GM23338 (cell line): ENCODE measurements at regions not wholly inside any gene's neighbourhood (a gene's known extent, or its start where the extent isn't known, plus 50 kb on each side); places are given as distances from the start of the nearest gene placed in this dataset.

Experiments
- ATAC-seq: fragments of 200-7000 bp; cut with Tn5 transposase; 3 replicates; pipeline ENCODE4 v1.9.1; 2020
- DNase-seq: peaks from one replicate; pipeline ENCODE4 v3.0.0-alpha.2; 2015; ENCODE audit warnings: low spot score
- H2AFZ ChIP-seq: fragments of 200-600 bp; sonication (generic); 2 replicates; pipeline ENCODE4 v1.8.0; 2016; ENCODE audit warnings: antibody characterized with exemption, mild to moderate bottlenecking, moderate library complexity
- H3F3A ChIP-seq: fragments of 200-600 bp; sonication (generic); replicated peaks from 2 replicates; pipeline ENCODE4 v1.8.0; 2017; ENCODE audit warnings: antibody characterized with exemption, mixed run types, low read depth
- H3K27ac ChIP-seq: fragments of 200-600 bp; sonication (generic); 2 replicates; pipeline ENCODE4 v1.6.1; 2016; ENCODE audit warnings: low read depth
- H3K27me3 ChIP-seq: fragments of 200-600 bp; sonication (generic); 2 replicates; pipeline ENCODE4 v1.8.0; 2016; ENCODE audit warnings: mild to moderate bottlenecking, mixed run types, moderate library complexity; ENCODE audit not compliant: insufficient read depth
- H3K36me3 ChIP-seq: fragments of 200-600 bp; sonication (generic); 2 replicates; pipeline ENCODE4 v1.8.0; 2016; ENCODE audit warnings: mild to moderate bottlenecking; ENCODE audit not compliant: insufficient read depth
- H3K4me1 ChIP-seq: fragments of 200-600 bp; sonication (generic); 2 replicates; pipeline ENCODE4 v1.8.0; 2016; ENCODE audit warnings: mild to moderate bottlenecking, moderate library complexity; ENCODE audit not compliant: insufficient read depth
- H3K4me2 ChIP-seq: fragments of 200-600 bp; sonication (generic); 2 replicates; pipeline ENCODE4 v1.7.1; 2017; ENCODE audit warnings: mixed run types
- H3K4me3 ChIP-seq: fragments of 200-600 bp; sonication (generic); 2 replicates; pipeline ENCODE4 v1.6.1; 2016; ENCODE audit warnings: mixed run types
- H3K79me2 ChIP-seq: fragments of 200-600 bp; sonication (generic); replicated peaks from 2 replicates; pipeline ENCODE4 v1.8.0; 2017; ENCODE audit warnings: mild to moderate bottlenecking; ENCODE audit not compliant: insufficient read depth
- H3K9me2 ChIP-seq: fragments of 200-600 bp; sonication (generic); 2 replicates; pipeline ENCODE4 v1.8.0; 2017; ENCODE audit not compliant: insufficient read depth
- H4K20me1 ChIP-seq: fragments of 200-600 bp; sonication (generic); replicated peaks from 2 replicates; pipeline ENCODE4 v1.8.0; 2017; ENCODE audit warnings: mild to moderate bottlenecking; ENCODE audit not compliant: insufficient read depth
- H3K27ac Mint-ChIP-seq: 2 replicates; pipeline ENCODE4 v1.8.0; 2020; ENCODE audit warnings: inconsistent platforms, mild to moderate bottlenecking, moderate library complexity, mixed read lengths
- H3K27me3 Mint-ChIP-seq: 3 replicates; pipeline ENCODE4 v1.8.0; 2022; ENCODE audit warnings: low read depth, mild to moderate bottlenecking, moderate library complexity, mixed read lengths, inconsistent platforms; ENCODE audit not compliant: insufficient read depth, poor library complexity
- H3K36me3 Mint-ChIP-seq: 3 replicates; pipeline ENCODE4 v1.8.0; 2021; ENCODE audit warnings: low read depth, mild to moderate bottlenecking, inconsistent platforms, moderate library complexity, mixed read lengths
- H3K4me1 Mint-ChIP-seq: 3 replicates; pipeline ENCODE4 v1.8.0; 2020; ENCODE audit warnings: mild to moderate bottlenecking, inconsistent platforms, mixed read lengths
- H3K4me3 Mint-ChIP-seq: 3 replicates; pipeline ENCODE4 v1.8.0; 2021; ENCODE audit warnings: moderate library complexity, mild to moderate bottlenecking, inconsistent platforms, mixed read lengths
- H3K9me3 Mint-ChIP-seq: 3 replicates; pipeline ENCODE4 v1.8.0; 2020; ENCODE audit warnings: moderate library complexity, mild to moderate bottlenecking, inconsistent platforms, mixed read lengths
- CREB1 ChIP-seq: fragments of 250-450 bp; sonication (Bioruptor Pico); IDR thresholded peaks from 2 replicates; pipeline ENCODE4 v1.5.0; 2020; ENCODE audit warnings: low read depth, mild to moderate bottlenecking, moderate library complexity
- EZH2 ChIP-seq: fragments of 200-600 bp; sonication (generic); IDR thresholded peaks from one replicate; pipeline ENCODE4 v1.8.0; 2017; ENCODE audit warnings: antibody characterized with exemption, mild to moderate bottlenecking, low read depth; ENCODE audit not compliant: unreplicated experiment
- EZH2phosphoT487 ChIP-seq: fragments of 200-600 bp; sonication (generic); IDR thresholded peaks from one replicate; pipeline ENCODE4 v1.8.1; 2018; ENCODE audit warnings: antibody characterized with exemption; ENCODE audit not compliant: unreplicated experiment
- JUNB ChIP-seq: IDR thresholded peaks from one replicate; pipeline ENCODE4 v1.6.1; 2016; ENCODE audit warnings: antibody characterized with exemption; ENCODE audit not compliant: unreplicated experiment
- NANOG ChIP-seq: IDR thresholded peaks from 2 replicates; pipeline ENCODE4 v1.6.1; 2016; ENCODE audit warnings: antibody characterized with exemption, borderline replicate concordance
- POLR2AphosphoS5 ChIP-seq: IDR thresholded peaks from 2 replicates; pipeline ENCODE4 v1.6.1; 2016; ENCODE audit warnings: antibody characterized with exemption, low read depth
- STAT1 ChIP-seq: IDR thresholded peaks from one replicate; pipeline ENCODE4 v1.6.1; 2016; ENCODE audit warnings: antibody characterized with exemption; ENCODE audit not compliant: unreplicated experiment
- ZNF114 ChIP-seq: fragments of 250-450 bp; sonication (Bioruptor Pico); IDR thresholded peaks from 2 replicates; pipeline ENCODE4 v1.5.0; 2020; ENCODE audit warnings: mild to moderate bottlenecking, moderate library complexity
- ZNF331 ChIP-seq: fragments of 250-450 bp; sonication (Bioruptor Pico); IDR thresholded peaks from 2 replicates; pipeline ENCODE4 v1.5.0; 2020; ENCODE audit warnings: low read depth, mild to moderate bottlenecking, moderate library complexity
- TF ChIP-seq, protein P1 (sequence below): fragments of 250-450 bp; sonication (Bioruptor Pico); IDR thresholded peaks from 2 replicates; pipeline ENCODE4 v1.5.0; 2020; ENCODE audit warnings: mild to moderate bottlenecking, moderate library complexity
- TF ChIP-seq, protein P2 (sequence below): IDR thresholded peaks from 2 replicates; pipeline ENCODE4 v1.6.1; 2016; ENCODE audit warnings: antibody characterized with exemption

DNA sequence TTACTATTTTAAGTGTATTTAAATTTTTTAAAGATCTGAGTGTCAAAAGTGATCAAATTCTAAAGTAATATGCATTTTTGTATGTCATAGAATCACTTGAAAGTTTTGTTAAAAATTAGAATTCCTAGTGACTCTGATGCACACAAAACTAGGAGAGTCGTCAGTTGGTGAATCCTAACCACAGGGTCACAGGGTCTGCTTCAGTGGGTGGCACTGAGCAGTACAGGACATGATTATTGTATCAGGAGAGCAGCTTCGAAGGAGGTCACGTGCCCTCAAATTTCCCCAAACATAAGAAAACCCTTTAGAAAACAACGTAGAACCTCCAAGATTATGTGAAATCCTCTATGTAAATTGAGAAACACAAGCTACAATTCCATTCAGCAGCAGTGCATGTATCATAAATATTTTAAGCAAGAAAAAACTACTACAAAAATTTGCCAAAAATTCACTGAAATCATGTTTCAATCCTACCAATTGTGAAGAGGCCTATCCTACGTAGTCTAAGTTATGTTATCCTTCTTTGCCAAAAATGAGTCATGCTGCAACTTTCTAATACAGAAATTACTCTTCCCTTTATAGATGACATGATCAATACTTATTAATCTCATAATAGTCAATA lies 323.6 kb downstream of the AASDHPPT start:
- no peak overlapping the region for H3K4me3 Mint-ChIP-seq
- H3K27ac Mint-ChIP-seq = no peak overlapping the region
- Histone ChIP-seq H3K27ac (no peak overlapping the region), H3K4me1 (no peaks in the 10 kb centered on the region), H4K20me1 (no peaks in the 10 kb centered on the region), H3K27me3 (no peaks in the 10 kb centered on the region), H2AFZ (no peak overlapping the region), H3F3A (no peaks in the 10 kb centered on the region), H3K36me3 (peaks cover 3% of the 10 kb centered on the region; the same call in 1 of the 2 replicates), H3K79me2 (no peaks in the 10 kb centered on the region), H3K9me2 (0 out of 2 replicates have a peak, but pooled peaks cover 4% of the 10 kb centered on the region), H3K4me3 (no peak overlapping the region), H3K4me2 (no peak overlapping the region)
- TF ChIP-seq JUNB = no peak
- TF ChIP-seq ZNF114 (CRISPR knock-in tag) = no peak
- no peak for TF ChIP-seq NANOG
- no peak for TF ChIP-seq STAT1
- no peak for TF ChIP-seq EZH2
- no peak for TF ChIP-seq POLR2AphosphoS5
- TF ChIP-seq, protein P1, sequence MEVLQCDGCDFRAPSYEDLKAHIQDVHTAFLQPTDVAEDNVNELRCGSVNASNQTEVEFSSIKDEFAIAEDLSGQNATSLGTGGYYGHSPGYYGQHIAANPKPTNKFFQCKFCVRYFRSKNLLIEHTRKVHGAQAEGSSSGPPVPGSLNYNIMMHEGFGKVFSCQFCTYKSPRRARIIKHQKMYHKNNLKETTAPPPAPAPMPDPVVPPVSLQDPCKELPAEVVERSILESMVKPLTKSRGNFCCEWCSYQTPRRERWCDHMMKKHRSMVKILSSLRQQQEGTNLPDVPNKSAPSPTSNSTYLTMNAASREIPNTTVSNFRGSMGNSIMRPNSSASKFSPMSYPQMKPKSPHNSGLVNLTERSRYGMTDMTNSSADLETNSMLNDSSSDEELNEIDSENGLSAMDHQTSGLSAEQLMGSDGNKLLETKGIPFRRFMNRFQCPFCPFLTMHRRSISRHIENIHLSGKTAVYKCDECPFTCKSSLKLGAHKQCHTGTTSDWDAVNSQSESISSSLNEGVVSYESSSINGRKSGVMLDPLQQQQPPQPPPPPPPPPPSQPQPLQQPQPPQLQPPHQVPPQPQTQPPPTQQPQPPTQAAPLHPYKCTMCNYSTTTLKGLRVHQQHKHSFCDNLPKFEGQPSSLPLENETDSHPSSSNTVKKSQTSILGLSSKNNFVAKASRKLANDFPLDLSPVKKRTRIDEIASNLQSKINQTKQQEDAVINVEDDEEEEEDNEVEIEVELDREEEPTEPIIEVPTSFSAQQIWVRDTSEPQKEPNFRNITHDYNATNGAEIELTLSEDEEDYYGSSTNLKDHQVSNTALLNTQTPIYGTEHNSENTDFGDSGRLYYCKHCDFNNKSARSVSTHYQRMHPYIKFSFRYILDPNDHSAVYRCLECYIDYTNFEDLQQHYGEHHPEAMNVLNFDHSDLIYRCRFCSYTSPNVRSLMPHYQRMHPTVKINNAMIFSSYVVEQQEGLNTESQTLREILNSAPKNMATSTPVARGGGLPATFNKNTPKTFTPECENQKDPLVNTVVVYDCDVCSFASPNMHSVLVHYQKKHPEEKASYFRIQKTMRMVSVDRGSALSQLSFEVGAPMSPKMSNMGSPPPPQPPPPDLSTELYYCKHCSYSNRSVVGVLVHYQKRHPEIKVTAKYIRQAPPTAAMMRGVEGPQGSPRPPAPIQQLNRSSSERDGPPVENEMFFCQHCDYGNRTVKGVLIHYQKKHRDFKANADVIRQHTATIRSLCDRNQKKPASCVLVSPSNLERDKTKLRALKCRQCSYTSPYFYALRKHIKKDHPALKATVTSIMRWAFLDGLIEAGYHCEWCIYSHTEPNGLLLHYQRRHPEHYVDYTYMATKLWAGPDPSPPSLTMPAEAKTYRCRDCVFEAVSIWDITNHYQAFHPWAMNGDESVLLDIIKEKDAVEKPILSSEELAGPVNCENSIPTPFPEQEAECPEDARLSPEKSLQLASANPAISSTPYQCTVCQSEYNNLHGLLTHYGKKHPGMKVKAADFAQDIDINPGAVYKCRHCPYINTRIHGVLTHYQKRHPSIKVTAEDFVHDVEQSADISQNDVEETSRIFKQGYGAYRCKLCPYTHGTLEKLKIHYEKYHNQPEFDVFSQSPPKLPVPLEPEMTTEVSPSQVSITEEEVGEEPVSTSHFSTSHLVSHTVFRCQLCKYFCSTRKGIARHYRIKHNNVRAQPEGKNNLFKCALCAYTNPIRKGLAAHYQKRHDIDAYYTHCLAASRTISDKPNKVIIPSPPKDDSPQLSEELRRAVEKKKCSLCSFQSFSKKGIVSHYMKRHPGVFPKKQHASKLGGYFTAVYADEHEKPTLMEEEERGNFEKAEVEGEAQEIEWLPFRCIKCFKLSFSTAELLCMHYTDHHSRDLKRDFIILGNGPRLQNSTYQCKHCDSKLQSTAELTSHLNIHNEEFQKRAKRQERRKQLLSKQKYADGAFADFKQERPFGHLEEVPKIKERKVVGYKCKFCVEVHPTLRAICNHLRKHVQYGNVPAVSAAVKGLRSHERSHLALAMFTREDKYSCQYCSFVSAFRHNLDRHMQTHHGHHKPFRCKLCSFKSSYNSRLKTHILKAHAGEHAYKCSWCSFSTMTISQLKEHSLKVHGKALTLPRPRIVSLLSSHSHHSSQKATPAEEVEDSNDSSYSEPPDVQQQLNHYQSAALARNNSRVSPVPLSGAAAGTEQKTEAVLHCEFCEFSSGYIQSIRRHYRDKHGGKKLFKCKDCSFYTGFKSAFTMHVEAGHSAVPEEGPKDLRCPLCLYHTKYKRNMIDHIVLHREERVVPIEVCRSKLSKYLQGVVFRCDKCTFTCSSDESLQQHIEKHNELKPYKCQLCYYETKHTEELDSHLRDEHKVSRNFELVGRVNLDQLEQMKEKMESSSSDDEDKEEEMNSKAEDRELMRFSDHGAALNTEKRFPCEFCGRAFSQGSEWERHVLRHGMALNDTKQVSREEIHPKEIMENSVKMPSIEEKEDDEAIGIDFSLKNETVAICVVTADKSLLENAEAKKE = no peak
- no peak for TF ChIP-seq ZNF331 (CRISPR knock-in tag)
- no peak for TF ChIP-seq CREB1 (CRISPR knock-in tag)
- TF ChIP-seq, protein P2, sequence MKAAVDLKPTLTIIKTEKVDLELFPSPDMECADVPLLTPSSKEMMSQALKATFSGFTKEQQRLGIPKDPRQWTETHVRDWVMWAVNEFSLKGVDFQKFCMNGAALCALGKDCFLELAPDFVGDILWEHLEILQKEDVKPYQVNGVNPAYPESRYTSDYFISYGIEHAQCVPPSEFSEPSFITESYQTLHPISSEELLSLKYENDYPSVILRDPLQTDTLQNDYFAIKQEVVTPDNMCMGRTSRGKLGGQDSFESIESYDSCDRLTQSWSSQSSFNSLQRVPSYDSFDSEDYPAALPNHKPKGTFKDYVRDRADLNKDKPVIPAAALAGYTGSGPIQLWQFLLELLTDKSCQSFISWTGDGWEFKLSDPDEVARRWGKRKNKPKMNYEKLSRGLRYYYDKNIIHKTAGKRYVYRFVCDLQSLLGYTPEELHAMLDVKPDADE = no peak
- no peak for TF ChIP-seq EZH2phosphoT487
- H3K9me3 Mint-ChIP-seq = peaks cover 7% of the 10 kb centered on the region
- no peaks in the 10 kb centered on the region; the same call in 2 of the 3 replicates for H3K4me1 Mint-ChIP-seq
- H3K36me3 Mint-ChIP-seq = peaks cover 7% of the 10 kb centered on the region
- DNase-seq = no peak
- ATAC-seq = no peak
- no peaks in the 10 kb centered on the region for H3K27me3 Mint-ChIP-seq
